HCT116 (cell line): ENCODE measurements at regions not wholly inside any gene's neighbourhood (a gene's known extent, or its start where the extent isn't known, plus 50 kb on each side); places are given as distances from the start of the nearest gene placed in this dataset.

ENCODE experiments used
- ATAC-seq: fragments of 200-7000 bp; cut with Tn5 transposase; 2 replicates; pipeline ENCODE4 v1.9.1; 2020; ENCODE audit warnings: mild to moderate bottlenecking, moderate library complexity
- BruUV-seq: library from RNA; stranded (reverse); fragments of 400-500 nt; replicated peaks from 2 replicates; lab custom pipeline; 2021; lab: Mats Ljungman, UMichigan
- CTCF ChIA-PET: fragments of 300-600 bp; sonication (Branson Sonifier 250); formaldehyde crosslinking; loops from one replicate; lab custom pipeline; 2021; ENCODE audit warnings: antibody characterized with exemption; lab: Charles Lee
- POLR2A ChIA-PET: fragments of 300-600, 350-600 bp; sonication (Branson Sonifier 250); formaldehyde crosslinking; loops from one replicate; lab custom pipeline; 2021; ENCODE audit warnings: antibody characterized with exemption; lab: Charles Lee
- RAD21 ChIA-PET, 2 experiments: fragments of 300-600 bp; sonication (Branson Sonifier 250); formaldehyde crosslinking; loops; one replicate each; lab custom pipeline; 2023; ENCODE audit warnings: low total read pairs in 2 of 2; ENCODE audit not compliant: uncharacterized antibody in 2 of 2, unreplicated experiment in 2 of 2, low non-redundant PET in 1 of 2; lab: Charles Lee
- DNase-seq: peaks from one replicate; pipeline ENCODE4 v3.0.0-alpha.2; 2010; ENCODE audit warnings: low read depth, low spot score
- H2AFZ ChIP-seq: fragments of 200-600 bp; shearing (Covaris generic), sonication (generic); 2 replicates; pipeline ENCODE4 v1.6.1; 2017; ENCODE audit warnings: low read depth, mixed run types, mixed read lengths, antibody characterized with exemption, low read length; ENCODE audit not compliant: poor library complexity, severe bottlenecking
- H3K27ac ChIP-seq: 2 replicates; pipeline ENCODE4 v1.5.1; 2012; ENCODE audit warnings: low read depth, low read length
- H3K27me3 ChIP-seq: fragments of 200-600 bp; sonication (generic); 2 replicates; pipeline ENCODE4 v1.6.1; 2016; ENCODE audit warnings: mixed run types, low read length, mixed read lengths; ENCODE audit not compliant: insufficient read depth
- H3K36me3 ChIP-seq, 2 experiments: fragments of 200-500 bp in 1 of 2; fragments of 200-600 bp in 1 of 2; sonication (Bioruptor generic) in 1 of 2; sonication (generic) in 1 of 2; 2 replicates each; pipeline versions ENCODE4 v1.5.1 to v1.6.1; 2014 to 2016; ENCODE audit warnings: low read length in 2 of 2, inconsistent platforms in 1 of 2, mixed read lengths in 1 of 2, mixed run types in 1 of 2; ENCODE audit not compliant: insufficient read depth in 2 of 2, control insufficient read depth in 1 of 2
- H3K4me1 ChIP-seq, 2 experiments: fragments of 200-600 bp in 1 of 2; sonication (generic) in 1 of 2; 2 replicates each; pipeline versions ENCODE4 v1.5.1 to v1.6.1; 2012 to 2017; ENCODE audit warnings: low read length in 2 of 2, inconsistent platforms in 1 of 2, mild to moderate bottlenecking in 1 of 2, mixed read lengths in 1 of 2, mixed run types in 1 of 2, moderate library complexity in 1 of 2; ENCODE audit not compliant: insufficient read depth in 2 of 2, control insufficient read depth in 1 of 2
- H3K4me2 ChIP-seq: fragments of 200-600 bp; sonication (generic); 2 replicates; pipeline ENCODE4 v1.6.1; 2017; ENCODE audit warnings: mixed run types, low read length, mixed read lengths
- H3K4me3 ChIP-seq, 2 experiments: fragments of 200-600 bp in 1 of 2; sonication (generic) in 1 of 2; replicated peaks in 1 of 2; 2 replicates each; pipeline ENCODE4 v1.5.1; 2011 to 2016; ENCODE audit warnings: low read length in 2 of 2, control low read depth in 1 of 2, low read depth in 1 of 2, mild to moderate bottlenecking in 1 of 2, mixed read lengths in 1 of 2, mixed run types in 1 of 2
- H3K79me2 ChIP-seq: fragments of 200-600 bp; sonication (generic); 2 replicates; pipeline ENCODE4 v1.6.1; 2017; ENCODE audit warnings: mild to moderate bottlenecking, mixed run types, low read length, moderate library complexity, mixed read lengths; ENCODE audit not compliant: insufficient read depth
- H3K9ac ChIP-seq: fragments of 200-600 bp; sonication (generic); 2 replicates; pipeline ENCODE4 v1.6.1; 2016; ENCODE audit warnings: low read length, mixed read lengths
- H3K9me2 ChIP-seq: fragments of 200-600 bp; sonication (generic), shearing (Covaris generic); 2 replicates; pipeline ENCODE4 v1.6.1; 2017; ENCODE audit warnings: mixed run types, mild to moderate bottlenecking, moderate library complexity; ENCODE audit not compliant: insufficient read depth
- H3K9me3 ChIP-seq, 2 experiments: fragments of 200-500 bp in 1 of 2; fragments of 200-600 bp in 1 of 2; sonication (Bioruptor generic) in 1 of 2; sonication (generic) in 1 of 2; 2 replicates each; pipeline ENCODE4 v1.6.1; 2014 to 2017; ENCODE audit warnings: low read length in 2 of 2, mixed read lengths in 2 of 2, inconsistent platforms in 1 of 2, low read depth in 1 of 2, mild to moderate bottlenecking in 1 of 2, mixed run types in 1 of 2, moderate library complexity in 1 of 2; ENCODE audit not compliant: control insufficient read depth in 1 of 2, insufficient read depth in 1 of 2
- H4K20me1 ChIP-seq: fragments of 200-600 bp; sonication (generic), shearing (Covaris generic); 2 replicates; pipeline ENCODE4 v1.6.1; 2017; ENCODE audit warnings: mixed run types, mild to moderate bottlenecking, moderate library complexity; ENCODE audit not compliant: insufficient read depth
- CBX3 ChIP-seq: IDR thresholded peaks from 2 replicates; pipeline ENCODE4 v1.6.1; 2012; ENCODE audit warnings: low read depth
- POLR2A ChIP-seq: IDR thresholded peaks from 2 replicates; pipeline ENCODE4 v1.7.0; 2011; ENCODE audit warnings: borderline replicate concordance; ENCODE audit not compliant: insufficient read depth, insufficient read length; ENCODE audit errors: extremely low read depth
- RAD21 ChIP-seq: IDR thresholded peaks from 2 replicates; pipeline ENCODE4 v1.6.1; 2012; ENCODE audit warnings: low read depth, mild to moderate bottlenecking
- SP1 ChIP-seq: IDR thresholded peaks from 2 replicates; pipeline ENCODE4 v1.6.1; 2012; ENCODE audit warnings: low read depth
- YY1 ChIP-seq: IDR thresholded peaks from 2 replicates; pipeline ENCODE4 v1.6.1; 2011; ENCODE audit warnings: low read length, low read depth, moderate library complexity, mild to moderate bottlenecking; ENCODE audit not compliant: insufficient replicate concordance; ENCODE audit errors: extremely low read depth
- ZNF274 ChIP-seq: fragments of 200-500 bp; sonication (Bioruptor generic); IDR thresholded peaks from 2 replicates; pipeline ENCODE4 v1.6.1; 2014; ENCODE audit warnings: mild to moderate bottlenecking, low read depth, low read length, inconsistent platforms
- intact Hi-C: fragments of 100-400 bp; cut with micrococcal nuclease; formaldehyde crosslinking; loops from 2 replicates; pipeline ENCODE4 v1.10.0; 2022
- TF ChIP-seq, protein P1 (sequence below): IDR thresholded peaks from 2 replicates; pipeline ENCODE4 v1.6.1; 2011; ENCODE audit warnings: mild to moderate bottlenecking, low read length, moderate library complexity; ENCODE audit not compliant: insufficient replicate concordance; ENCODE audit errors: extremely low read depth
- TF ChIP-seq, protein P2 (sequence below): IDR thresholded peaks from 2 replicates; pipeline ENCODE4 v1.6.1; 2012
- TF ChIP-seq, protein P3 (sequence below): IDR thresholded peaks from 2 replicates; pipeline ENCODE4 v1.6.1; 2012; ENCODE audit warnings: low read depth

DNA sequence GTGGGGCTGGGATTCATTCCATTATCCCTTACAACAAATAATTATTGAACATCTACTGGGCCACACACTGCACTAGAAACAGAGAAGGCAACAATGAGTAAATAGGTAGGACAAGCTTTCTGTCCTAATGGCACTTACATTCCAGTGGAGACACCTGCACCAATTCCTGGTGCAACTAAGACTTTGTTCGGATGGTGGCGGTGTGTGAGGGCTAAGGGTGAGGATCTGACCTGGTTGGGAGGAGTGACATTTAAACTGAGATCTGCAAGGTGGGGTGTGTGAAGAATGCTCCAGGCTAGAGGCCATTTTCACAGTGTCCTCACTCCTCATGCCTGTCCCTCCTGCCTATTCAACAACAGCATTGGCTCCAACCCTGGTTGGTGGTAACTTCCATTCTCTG, 510.0 kb downstream of the XYLT1 start:
- Histone ChIP-seq H3K27me3 (peaks cover 26% of the 10 kb centered on the region), H4K20me1 (no peaks in the 10 kb centered on the region), H3K4me3 (no peak overlapping the region), H3K9me2 (no peaks in the 10 kb centered on the region), H3K4me2 (no peak overlapping the region), H3K4me1 (no peaks in the 10 kb centered on the region), H3K36me3 (no peaks in the 10 kb centered on the region), H3K79me2 (no peaks in the 10 kb centered on the region), H3K27ac (no peak overlapping the region), H3K9ac (no peak overlapping the region), H2AFZ (no peak overlapping the region), H3K9me3 (no peaks in the 10 kb centered on the region)
- no TSS peak for BruUV-seq
- no peak for ATAC-seq
- TF ChIP-seq YY1 (no peak), POLR2A (no peak), RAD21 (no peak), SP1 (no peak), CBX3 (no peak), ZNF274 (no peak)
- TF ChIP-seq, protein P1, sequence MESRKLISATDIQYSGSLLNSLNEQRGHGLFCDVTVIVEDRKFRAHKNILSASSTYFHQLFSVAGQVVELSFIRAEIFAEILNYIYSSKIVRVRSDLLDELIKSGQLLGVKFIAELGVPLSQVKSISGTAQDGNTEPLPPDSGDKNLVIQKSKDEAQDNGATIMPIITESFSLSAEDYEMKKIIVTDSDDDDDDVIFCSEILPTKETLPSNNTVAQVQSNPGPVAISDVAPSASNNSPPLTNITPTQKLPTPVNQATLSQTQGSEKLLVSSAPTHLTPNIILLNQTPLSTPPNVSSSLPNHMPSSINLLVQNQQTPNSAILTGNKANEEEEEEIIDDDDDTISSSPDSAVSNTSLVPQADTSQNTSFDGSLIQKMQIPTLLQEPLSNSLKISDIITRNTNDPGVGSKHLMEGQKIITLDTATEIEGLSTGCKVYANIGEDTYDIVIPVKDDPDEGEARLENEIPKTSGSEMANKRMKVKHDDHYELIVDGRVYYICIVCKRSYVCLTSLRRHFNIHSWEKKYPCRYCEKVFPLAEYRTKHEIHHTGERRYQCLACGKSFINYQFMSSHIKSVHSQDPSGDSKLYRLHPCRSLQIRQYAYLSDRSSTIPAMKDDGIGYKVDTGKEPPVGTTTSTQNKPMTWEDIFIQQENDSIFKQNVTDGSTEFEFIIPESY: no peak
- TF ChIP-seq, protein P2, sequence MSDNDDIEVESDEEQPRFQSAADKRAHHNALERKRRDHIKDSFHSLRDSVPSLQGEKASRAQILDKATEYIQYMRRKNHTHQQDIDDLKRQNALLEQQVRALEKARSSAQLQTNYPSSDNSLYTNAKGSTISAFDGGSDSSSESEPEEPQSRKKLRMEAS: no peak
- TF ChIP-seq, protein P3, sequence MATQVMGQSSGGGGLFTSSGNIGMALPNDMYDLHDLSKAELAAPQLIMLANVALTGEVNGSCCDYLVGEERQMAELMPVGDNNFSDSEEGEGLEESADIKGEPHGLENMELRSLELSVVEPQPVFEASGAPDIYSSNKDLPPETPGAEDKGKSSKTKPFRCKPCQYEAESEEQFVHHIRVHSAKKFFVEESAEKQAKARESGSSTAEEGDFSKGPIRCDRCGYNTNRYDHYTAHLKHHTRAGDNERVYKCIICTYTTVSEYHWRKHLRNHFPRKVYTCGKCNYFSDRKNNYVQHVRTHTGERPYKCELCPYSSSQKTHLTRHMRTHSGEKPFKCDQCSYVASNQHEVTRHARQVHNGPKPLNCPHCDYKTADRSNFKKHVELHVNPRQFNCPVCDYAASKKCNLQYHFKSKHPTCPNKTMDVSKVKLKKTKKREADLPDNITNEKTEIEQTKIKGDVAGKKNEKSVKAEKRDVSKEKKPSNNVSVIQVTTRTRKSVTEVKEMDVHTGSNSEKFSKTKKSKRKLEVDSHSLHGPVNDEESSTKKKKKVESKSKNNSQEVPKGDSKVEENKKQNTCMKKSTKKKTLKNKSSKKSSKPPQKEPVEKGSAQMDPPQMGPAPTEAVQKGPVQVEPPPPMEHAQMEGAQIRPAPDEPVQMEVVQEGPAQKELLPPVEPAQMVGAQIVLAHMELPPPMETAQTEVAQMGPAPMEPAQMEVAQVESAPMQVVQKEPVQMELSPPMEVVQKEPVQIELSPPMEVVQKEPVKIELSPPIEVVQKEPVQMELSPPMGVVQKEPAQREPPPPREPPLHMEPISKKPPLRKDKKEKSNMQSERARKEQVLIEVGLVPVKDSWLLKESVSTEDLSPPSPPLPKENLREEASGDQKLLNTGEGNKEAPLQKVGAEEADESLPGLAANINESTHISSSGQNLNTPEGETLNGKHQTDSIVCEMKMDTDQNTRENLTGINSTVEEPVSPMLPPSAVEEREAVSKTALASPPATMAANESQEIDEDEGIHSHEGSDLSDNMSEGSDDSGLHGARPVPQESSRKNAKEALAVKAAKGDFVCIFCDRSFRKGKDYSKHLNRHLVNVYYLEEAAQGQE: no peak
- ChIA-PET RAD21 (no interaction called here), CTCF (no interaction called here), POLR2A (no interaction called here)
- intact Hi-C loops: no loop called here
- no peak for DNase-seq
